ENCODE measurements at regions not wholly inside any gene's neighbourhood (a gene's known extent, or its start where the extent isn't known, plus 50 kb on each side); places are given as distances from the start of the nearest gene placed in this dataset.

DNA sequence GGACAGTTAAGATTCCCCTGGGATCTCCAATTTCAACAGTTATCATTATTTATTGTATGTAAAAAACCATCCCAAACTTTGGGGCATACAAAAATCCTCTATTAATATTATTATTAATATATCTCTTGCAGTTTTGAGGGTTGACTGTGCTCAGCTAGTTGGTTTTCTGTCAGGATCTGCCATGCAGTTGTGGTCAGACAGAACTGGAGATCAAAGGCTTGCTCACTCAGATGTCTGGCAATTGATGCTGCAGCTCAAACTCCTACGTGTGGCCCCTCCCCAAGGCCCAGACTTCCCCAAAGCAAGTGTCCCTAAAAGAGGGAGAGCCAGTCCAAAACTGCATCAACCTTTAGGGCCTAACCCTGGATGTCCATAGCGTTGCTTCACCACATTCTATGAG is 204.7 kb downstream of the TTC32 start:
- no peak overlapping the region for H3K27ac ChIP-seq
- TF ChIP-seq, protein P1, sequence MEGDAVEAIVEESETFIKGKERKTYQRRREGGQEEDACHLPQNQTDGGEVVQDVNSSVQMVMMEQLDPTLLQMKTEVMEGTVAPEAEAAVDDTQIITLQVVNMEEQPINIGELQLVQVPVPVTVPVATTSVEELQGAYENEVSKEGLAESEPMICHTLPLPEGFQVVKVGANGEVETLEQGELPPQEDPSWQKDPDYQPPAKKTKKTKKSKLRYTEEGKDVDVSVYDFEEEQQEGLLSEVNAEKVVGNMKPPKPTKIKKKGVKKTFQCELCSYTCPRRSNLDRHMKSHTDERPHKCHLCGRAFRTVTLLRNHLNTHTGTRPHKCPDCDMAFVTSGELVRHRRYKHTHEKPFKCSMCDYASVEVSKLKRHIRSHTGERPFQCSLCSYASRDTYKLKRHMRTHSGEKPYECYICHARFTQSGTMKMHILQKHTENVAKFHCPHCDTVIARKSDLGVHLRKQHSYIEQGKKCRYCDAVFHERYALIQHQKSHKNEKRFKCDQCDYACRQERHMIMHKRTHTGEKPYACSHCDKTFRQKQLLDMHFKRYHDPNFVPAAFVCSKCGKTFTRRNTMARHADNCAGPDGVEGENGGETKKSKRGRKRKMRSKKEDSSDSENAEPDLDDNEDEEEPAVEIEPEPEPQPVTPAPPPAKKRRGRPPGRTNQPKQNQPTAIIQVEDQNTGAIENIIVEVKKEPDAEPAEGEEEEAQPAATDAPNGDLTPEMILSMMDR (conservative IDR thresholded peaks at IDR 0.05) = no peak
- no peak for TF ChIP-seq ZFX (IDR thresholded peaks at IDR 0.05)

DNA sequence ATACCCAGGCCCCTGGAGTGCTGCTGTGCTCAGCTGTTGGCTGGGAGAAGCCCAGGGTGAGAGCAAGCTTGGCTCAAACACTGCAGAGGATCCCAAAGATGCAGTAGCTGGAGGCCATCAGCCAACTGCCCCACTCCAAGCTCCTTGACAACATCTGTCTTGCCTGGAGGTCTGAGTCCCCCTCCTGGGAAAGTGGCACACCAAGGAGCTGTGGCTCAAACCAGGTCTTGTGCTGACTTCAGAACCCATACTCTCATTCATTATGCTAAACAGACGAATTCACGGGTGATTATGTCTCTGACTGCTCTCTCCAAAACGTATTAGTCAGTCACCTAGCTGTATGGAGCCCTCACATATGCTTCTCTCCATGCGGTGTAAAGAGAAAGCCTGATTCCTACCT is 206.1 kb downstream of the TTC32 start:
- TF ChIP-seq ZFX (IDR thresholded peaks at IDR 0.05) = no peak
- TF ChIP-seq, protein P1 (conservative IDR thresholded peaks at IDR 0.05) = no peak

DNA sequence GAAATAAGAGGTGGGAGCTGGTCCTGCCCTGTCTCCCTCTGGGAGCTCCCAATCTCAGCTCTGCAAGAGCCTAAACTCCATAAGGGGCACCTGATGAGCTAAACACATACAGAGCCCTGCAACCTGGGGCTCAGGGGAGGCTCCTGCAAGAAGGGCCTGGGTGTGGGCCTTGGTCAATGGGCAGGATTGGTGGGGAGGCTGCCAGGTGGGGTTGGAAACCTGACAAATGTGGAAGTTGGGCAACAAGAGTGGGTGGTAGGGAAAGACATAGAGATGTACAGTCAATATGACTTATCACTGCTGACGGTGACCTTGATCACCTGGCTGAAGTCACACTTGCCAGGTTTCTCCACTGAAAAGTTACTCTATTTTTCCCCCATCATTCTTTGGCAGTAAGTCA is 209.9 kb downstream of the TTC32 start:
- no peak overlapping the region for H3K27ac ChIP-seq
- TF ChIP-seq, protein P1 (conservative IDR thresholded peaks at IDR 0.05) = no peak
- TF ChIP-seq ZFX (IDR thresholded peaks at IDR 0.05) = no peak

More for the DNA sequence above, 206.1 kb downstream of the TTC32 start:
- no peak overlapping the region for H3K27ac ChIP-seq

DNA sequence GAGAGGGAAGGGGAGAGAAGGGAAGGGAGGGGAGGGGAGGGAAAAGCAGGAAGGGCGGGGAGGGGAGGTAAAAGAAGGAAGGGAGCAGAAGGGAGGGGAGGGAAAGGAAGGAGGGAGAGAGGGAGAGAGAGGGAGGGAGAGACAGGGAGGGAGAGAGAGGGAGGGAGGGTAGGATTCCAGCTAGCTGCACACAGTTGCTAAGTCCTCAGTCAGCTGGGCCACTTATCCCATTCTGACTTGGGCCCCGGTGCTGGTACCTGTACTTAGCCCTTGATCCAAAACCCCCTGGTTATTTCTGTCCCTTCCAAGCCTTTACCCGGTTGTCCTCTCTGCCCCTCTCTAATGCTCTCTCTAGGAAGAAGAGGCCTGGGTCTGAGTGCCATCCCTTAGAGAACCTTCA is 211.4 kb downstream of the TTC32 start:
- H3K27ac ChIP-seq = no peak overlapping the region
- TF ChIP-seq ZFX (IDR thresholded peaks at IDR 0.05) = no peak
- TF ChIP-seq, protein P1 (conservative IDR thresholded peaks at IDR 0.05) = no peak

DNA sequence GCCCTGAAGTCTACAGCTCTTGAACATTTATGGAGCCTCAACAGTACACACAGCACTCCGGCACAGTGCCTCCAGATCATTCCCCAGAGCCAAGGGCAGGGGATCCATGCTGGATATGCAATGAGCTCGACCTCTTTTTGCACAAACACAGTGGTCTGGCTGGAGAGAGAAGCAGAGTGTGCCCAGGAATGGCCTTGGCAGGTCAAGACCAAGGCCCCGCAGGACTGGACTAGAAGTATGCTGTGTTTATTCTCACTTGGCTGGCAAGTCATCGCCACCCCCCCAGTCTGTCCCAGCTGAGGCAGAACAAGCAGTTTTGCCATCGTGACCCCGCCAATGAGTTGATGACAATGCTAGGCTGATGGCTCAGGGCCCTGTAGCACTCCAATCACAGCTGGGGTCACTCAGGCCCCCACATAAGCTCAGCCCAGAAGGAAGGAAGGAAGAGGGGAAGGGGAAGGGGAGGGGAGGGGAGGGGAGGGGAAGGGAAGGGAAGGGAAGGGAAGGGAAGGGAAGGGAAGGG is 212.1 kb downstream of the TTC32 start:
- no peak overlapping the region for H3K27ac ChIP-seq
- TF ChIP-seq, protein P1 (conservative IDR thresholded peaks at IDR 0.05) = no peak
- no peak for TF ChIP-seq ZFX (IDR thresholded peaks at IDR 0.05)

DNA sequence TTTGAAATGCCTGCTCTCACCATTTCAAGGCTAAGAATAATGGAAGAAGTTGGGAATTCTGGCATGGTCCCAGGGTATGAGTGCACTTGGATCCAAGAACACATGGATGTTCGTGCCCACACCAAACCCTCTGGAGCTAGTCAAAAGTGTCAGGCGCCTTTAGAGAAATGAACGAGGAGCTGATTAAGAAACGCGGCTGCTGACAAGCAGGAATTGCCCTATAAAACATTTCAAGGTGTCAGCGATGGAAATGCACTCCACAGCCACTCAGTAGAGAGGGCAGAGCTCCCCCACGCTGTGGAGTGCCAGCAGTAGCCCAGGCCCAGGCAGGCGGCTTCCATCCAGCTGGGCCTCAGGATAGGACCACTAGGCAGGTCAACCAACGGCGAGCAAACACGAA is 213.7 kb downstream of the TTC32 start:
- H3K27ac ChIP-seq = no peak overlapping the region
- no peak for TF ChIP-seq ZFX (IDR thresholded peaks at IDR 0.05)
- TF ChIP-seq, protein P1 (conservative IDR thresholded peaks at IDR 0.05) = no peak

DNA sequence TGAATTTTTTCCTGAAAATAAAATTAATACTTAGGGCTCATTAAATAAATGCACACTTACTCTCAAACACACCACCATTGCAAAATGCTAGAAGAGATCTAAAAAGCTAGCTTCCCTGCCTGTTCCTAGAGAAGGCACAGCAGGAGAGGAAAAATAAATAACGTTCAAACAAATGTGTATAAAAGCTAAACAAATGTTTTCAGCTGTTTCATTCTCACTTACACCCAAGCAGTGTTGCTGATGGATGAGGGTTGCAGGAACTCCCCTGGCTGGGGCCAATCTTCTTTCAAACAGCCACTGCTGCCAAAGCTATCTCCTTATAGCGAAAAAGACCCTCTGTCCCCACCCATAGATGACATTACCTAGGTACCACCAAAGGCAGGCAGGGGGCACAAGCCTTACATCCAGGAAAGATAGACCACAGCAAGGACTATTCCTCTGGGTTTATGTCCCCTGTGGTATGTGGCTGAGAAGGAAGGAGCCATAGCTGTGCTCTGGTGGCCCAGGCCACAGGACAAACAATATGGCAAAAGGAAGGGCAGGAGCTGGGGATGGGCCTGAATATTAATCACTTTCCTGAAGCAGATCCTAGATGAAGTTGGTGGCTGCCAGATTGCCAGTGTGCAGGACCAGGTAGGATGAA is 214.6 kb downstream of the TTC32 start:
- no peak overlapping the region for H3K27ac ChIP-seq
- TF ChIP-seq ZFX (IDR thresholded peaks at IDR 0.05) = no peak
- TF ChIP-seq, protein P1 (conservative IDR thresholded peaks at IDR 0.05) = no peak

Data from C4-2B (cell line).